ENCODE measurements at regions not wholly inside any gene's neighbourhood (a gene's known extent, or its start where the extent isn't known, plus 50 kb on each side); places are given as distances from the start of the nearest gene placed in this dataset.

GRCh38 chr4:141409556-141409955 lies 188.9 kb downstream of the ZNF330 start:
- TF ChIP-seq CTCF (IDR thresholded peaks at IDR 0.05) (no peak), EP300 (IDR thresholded peaks at IDR 0.05) (no peak), POLR2A (IDR thresholded peaks at IDR 0.05) (no peak)

Measured in tibial nerve (tissue), 4 donors.